Left cardiac atrium (tissue), 4 donors: ENCODE measurements at regions not wholly inside any gene's neighbourhood (a gene's known extent, or its start where the extent isn't known, plus 50 kb on each side); places are given as distances from the start of the nearest gene placed in this dataset.
"Not testable (repeated sequence)": the region's sequence is repeated elsewhere in the genome, so short reads cannot be mapped to it uniquely, and the experiment has no call there.

Experiments used
- ATAC-seq, 2 donors: fragments of 200-7000 bp; cut with Tn5 transposase; one replicate each; pipeline ENCODE4 v1.9.1; 2020; ENCODE audit warnings: mild to moderate bottlenecking in 2 of 2, moderate library complexity in 2 of 2
- DNase-seq: peaks from one replicate; pipeline ENCODE4 v3.0.0-alpha.2; 2020
- intact Hi-C, 2 donors: fragments of 100-400 bp; cut with DNase I; formaldehyde crosslinking; loops; one replicate each; pipeline versions ENCODE4 v1.14.1 to v1.15.1; 2022 to 2023
- donor health status: DM: no; HTN: yes; CAD: no.
- donor health status: DM: no; HTN: yes; CAD: no; lungs with severe emphysema.
- donor health status: DM: yes; HTN: yes; CAD: no.
- donor health status: Dilated cardiomyopathy.

- intact Hi-C loops: no loop called here
- ATAC-seq: peak in 1 of 2 donors; percentile 24
Measured at GRCh38 chr6:122198922-122199321, 200.5 kb upstream of the HSF2 start.

GRCh38 chr6:122200440-122200839, 199.0 kb upstream of the HSF2 start:
- ATAC-seq (peak in 1 of 2 donors; percentile 69), DNase-seq (no peak)
- intact Hi-C loops: no loop called here

More at GRCh38 chr6:122198922-122199321, 200.5 kb upstream of the HSF2 start:
- no peak for DNase-seq

GRCh38 chr6:122202576-122203137, 196.8 kb upstream of the HSF2 start:
- intact Hi-C loops: no loop called here
- ATAC-seq (no peak), DNase-seq (no peak)

- DNase-seq (no peak), ATAC-seq (no peak)
- intact Hi-C loops: no loop called here
Measured at GRCh38 chr6:122207061-122207460, 192.4 kb upstream of the HSF2 start.

GRCh38 chr6:122207794-122208193, 191.7 kb upstream of the HSF2 start:
- DNase-seq (no peak), ATAC-seq (no peak)
- intact Hi-C loops: no loop called here

- no peak for ATAC-seq
- DNase-seq: no peak
- intact Hi-C loops: no loop called here
Measured at GRCh38 chr6:122214605-122215318, 184.7 kb upstream of the HSF2 start.

GRCh38 chr6:122220254-122220653, 179.2 kb upstream of the HSF2 start:
- DNase-seq: no peak
- ATAC-seq: no peak
- intact Hi-C loops: no loop called here

GRCh38 chr6:122222761-122223160, 176.7 kb upstream of the HSF2 start:
- intact Hi-C loops: no loop called here
- DNase-seq (no peak), ATAC-seq (peak in 1 of 2 donors; percentile 84)

GRCh38 chr6:122223251-122223650, 176.2 kb upstream of the HSF2 start:
- intact Hi-C loops: no loop called here
- no peak for ATAC-seq
- no peak for DNase-seq

GRCh38 chr6:122238861-122239260, 160.6 kb upstream of the HSF2 start:
- no peak for DNase-seq
- intact Hi-C loops: no loop called here
- no peak for ATAC-seq

GRCh38 chr6:122246906-122247658, 152.4 kb upstream of the HSF2 start:
- intact Hi-C loops: no loop called here
- ATAC-seq (no peak), DNase-seq (no peak)

GRCh38 chr6:122248001-122248669, 151.3 kb upstream of the HSF2 start:
- ATAC-seq (no peak), DNase-seq (no peak)
- intact Hi-C loops: no loop called here

- no peak for ATAC-seq
- intact Hi-C loops: no loop called here
Measured at GRCh38 chr6:122248844-122249243, 150.6 kb upstream of the HSF2 start.

GRCh38 chr6:122258839-122259238, 140.6 kb upstream of the HSF2 start:
- ATAC-seq (no peak), DNase-seq (no peak)
- intact Hi-C loops: no loop called here

More at GRCh38 chr6:122248844-122249243, 150.6 kb upstream of the HSF2 start:
- no peak for DNase-seq

- intact Hi-C loops: no loop called here
- ATAC-seq (no peak), DNase-seq (no peak)
Measured at GRCh38 chr6:122264557-122264956, 134.9 kb upstream of the HSF2 start.

GRCh38 chr6:122265755-122266154, 133.7 kb upstream of the HSF2 start:
- no peak for DNase-seq
- ATAC-seq: no peak
- intact Hi-C loops: no loop called here

GRCh38 chr6:122268394-122268793, 131.1 kb upstream of the HSF2 start:
- no peak for DNase-seq
- ATAC-seq: no peak
- intact Hi-C loops: no loop called here

GRCh38 chr6:122276637-122277036, 122.8 kb upstream of the HSF2 start:
- DNase-seq: no peak

GRCh38 chr6:122280105-122281021, 119.1 kb upstream of the HSF2 start:
- DNase-seq, intact Hi-C loops, ATAC-seq: not testable (repeated sequence)

More at GRCh38 chr6:122276637-122277036, 122.8 kb upstream of the HSF2 start:
- intact Hi-C loops: no loop called here
- no peak for ATAC-seq
